ENCODE measurements at regions not wholly inside any gene's neighbourhood (a gene's known extent, or its start where the extent isn't known, plus 50 kb on each side); places are given as distances from the start of the nearest gene placed in this dataset.

DNA sequence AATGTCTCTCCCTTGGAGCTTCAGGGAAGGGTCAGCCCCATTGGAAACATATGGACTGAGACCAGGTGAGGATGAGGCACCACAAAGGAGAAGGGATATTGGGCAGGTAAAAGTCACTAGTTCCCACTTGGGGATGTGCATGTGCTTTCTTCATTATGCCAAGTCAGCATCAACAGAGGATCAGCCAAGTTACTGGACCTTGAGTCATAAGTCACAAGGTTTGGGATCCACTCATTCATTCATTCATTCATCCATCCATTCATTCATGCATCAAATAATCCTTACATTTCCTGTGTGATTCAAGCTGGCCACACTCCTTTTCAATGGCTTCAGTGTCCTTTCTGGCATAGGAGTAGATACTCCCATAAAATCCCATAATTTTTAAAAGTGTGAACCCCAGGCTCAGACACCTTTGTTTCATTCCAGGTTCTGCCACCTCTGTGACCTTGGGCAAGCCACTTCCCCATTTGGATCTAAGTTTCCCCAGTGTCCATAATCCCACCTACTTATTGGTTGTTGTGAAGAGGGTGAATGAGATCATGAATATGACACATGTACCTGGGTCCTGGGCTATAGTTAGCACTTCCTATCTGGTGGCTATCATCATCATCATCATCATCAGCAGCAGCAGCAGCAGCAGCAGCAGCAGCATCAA lies 162.1 kb upstream of the LHX5 start:
- Histone ChIP-seq H4K5ac (ENCODE audit: low read length) (no peak overlapping the region), H3K4me2 (ENCODE audit: low read length) (no peak overlapping the region), H3K79me1 (ENCODE audit: low read length) (no peaks in the 10 kb centered on the region), H2AK5ac (ENCODE audit: low read length) (no peak overlapping the region), H3K23ac (ENCODE audit: low read length) (no peak overlapping the region), H3K4me1 (ENCODE audit: control insufficient read depth, low read depth, low read length) (no peaks in the 10 kb centered on the region), H3K36me3 (ENCODE audit: control insufficient read depth, insufficient read depth, low read length) (no peaks in the 10 kb centered on the region), H3K4me3 (ENCODE audit: low read length) (no peak overlapping the region), H3K4ac (ENCODE audit: low read depth, low read length) (no peak overlapping the region), H3K27me3 (ENCODE audit: insufficient read depth, low read length, poor library complexity) (no peaks in the 10 kb centered on the region), H2BK5ac (ENCODE audit: low read length) (no peak overlapping the region), H2BK15ac (replicated peaks; ENCODE audit: low read depth) (no peak overlapping the region), H3K27ac (ENCODE audit: low read depth, low read length) (no peak overlapping the region), H2BK120ac (ENCODE audit: low read depth, low read length) (no peak overlapping the region), H3K56ac (ENCODE audit: low read length) (no peak overlapping the region), H3K79me2 (ENCODE audit: control insufficient read depth, insufficient read depth, low read length) (no peaks in the 10 kb centered on the region), H4K8ac (ENCODE audit: low read depth, low read length) (no peak overlapping the region), H3K9ac (ENCODE audit: low read length) (no peak overlapping the region), H3K18ac (ENCODE audit: low read length) (no peak overlapping the region)
- no peak for DNase-seq

DNA sequence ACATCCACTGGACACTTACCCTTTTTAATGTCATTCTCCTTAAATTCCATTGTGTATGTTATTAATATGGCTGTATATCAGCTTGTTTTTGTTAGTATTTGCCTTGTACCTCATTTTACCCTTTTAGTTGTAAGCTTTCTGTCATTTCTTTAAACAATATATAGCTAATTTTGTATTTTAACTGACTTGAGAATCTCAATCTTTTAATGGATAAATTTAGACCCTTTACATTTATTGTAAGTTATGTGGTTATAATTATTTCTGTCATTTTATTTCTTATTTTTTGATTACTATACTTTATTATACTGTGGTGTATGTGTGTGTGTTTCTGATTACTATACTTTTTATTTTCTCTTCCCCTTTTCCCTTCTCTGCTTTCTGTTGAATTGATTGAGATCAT lies 159.0 kb upstream of the LHX5 start:
- Histone ChIP-seq H4K5ac (ENCODE audit: low read length) (no peak overlapping the region), H3K79me2 (ENCODE audit: control insufficient read depth, insufficient read depth, low read length) (no peaks in the 10 kb centered on the region), H3K18ac (ENCODE audit: low read length) (no peak overlapping the region), H3K4me2 (ENCODE audit: low read length) (no peak overlapping the region), H3K27ac (ENCODE audit: low read depth, low read length) (no peak overlapping the region), H4K8ac (ENCODE audit: low read depth, low read length) (no peak overlapping the region), H2BK120ac (ENCODE audit: low read depth, low read length) (no peak overlapping the region), H3K4ac (ENCODE audit: low read depth, low read length) (no peak overlapping the region), H3K79me1 (ENCODE audit: low read length) (no peaks in the 10 kb centered on the region), H3K4me3 (ENCODE audit: low read length) (no peak overlapping the region), H2BK15ac (replicated peaks; ENCODE audit: low read depth) (no peak overlapping the region), H3K36me3 (ENCODE audit: control insufficient read depth, insufficient read depth, low read length) (no peaks in the 10 kb centered on the region), H3K9ac (ENCODE audit: low read length) (no peak overlapping the region), H3K23ac (ENCODE audit: low read length) (no peak overlapping the region), H2AK5ac (ENCODE audit: low read length) (no peak overlapping the region), H3K27me3 (ENCODE audit: insufficient read depth, low read length, poor library complexity) (no peaks in the 10 kb centered on the region), H3K4me1 (ENCODE audit: control insufficient read depth, low read depth, low read length) (no peaks in the 10 kb centered on the region), H3K56ac (ENCODE audit: low read length) (no peak overlapping the region), H2BK5ac (ENCODE audit: low read length) (no peak overlapping the region)
- no peak for DNase-seq

DNA sequence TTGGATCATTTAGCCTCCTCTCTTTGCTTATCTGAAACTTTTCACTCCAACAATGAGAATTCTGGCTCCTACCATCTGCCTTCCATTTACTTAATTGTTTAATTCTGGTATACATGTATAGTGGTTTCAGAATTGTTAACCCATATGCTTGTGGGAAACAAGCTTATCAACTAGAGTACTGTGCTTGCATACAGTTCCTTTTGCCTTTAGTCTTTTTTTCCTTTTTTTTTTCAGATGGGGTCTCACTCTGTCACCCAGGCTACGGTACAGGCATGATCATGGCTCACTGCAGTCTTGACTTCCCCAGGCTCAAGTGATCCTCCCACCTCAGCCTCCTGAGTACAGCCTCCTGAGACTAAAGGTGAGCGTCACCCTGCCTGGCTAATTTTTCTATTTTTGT lies 153.8 kb upstream of the LHX5 start:
- WGBS (ENCODE audit: extremely low coverage, insufficient coverage, low lambda C conversion rate): no CpG with 5 or more reads among the region's 2 CpGs
- Histone ChIP-seq H3K18ac (ENCODE audit: low read length) (no peak overlapping the region), H2AK5ac (ENCODE audit: low read length) (no peak overlapping the region)

DNA sequence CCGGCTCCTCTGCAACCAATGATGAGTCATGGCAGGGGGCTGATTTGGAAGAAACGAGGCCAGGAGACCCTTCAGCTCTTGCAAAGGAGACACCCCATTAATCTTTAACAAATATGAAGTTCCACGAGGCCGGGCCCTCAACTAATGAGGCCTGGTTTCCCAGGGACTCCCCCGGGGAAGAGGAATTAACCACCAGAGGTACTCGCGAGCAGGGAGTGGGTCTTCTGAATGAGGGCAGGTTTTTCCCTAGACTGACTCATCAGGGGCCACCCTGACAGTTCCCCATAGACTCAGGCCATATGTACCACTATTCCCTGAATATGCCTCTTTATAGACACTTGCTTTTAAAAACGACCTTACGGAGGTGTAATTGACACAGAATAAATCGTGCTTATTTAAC lies 150.7 kb upstream of the LHX5 start:
- Histone ChIP-seq H3K23ac (ENCODE audit: low read length) (no peak overlapping the region), H3K4me3 (ENCODE audit: low read length) (no peak overlapping the region), H3K56ac (ENCODE audit: low read length) (no peak overlapping the region), H4K5ac (ENCODE audit: low read length) (no peak overlapping the region), H3K4me1 (ENCODE audit: control insufficient read depth, low read depth, low read length) (no peaks in the 10 kb centered on the region), H3K18ac (ENCODE audit: low read length) (no peak overlapping the region), H2AK5ac (ENCODE audit: low read length) (no peak overlapping the region), H4K8ac (ENCODE audit: low read depth, low read length) (no peak overlapping the region), H3K27ac (ENCODE audit: low read depth, low read length) (no peak overlapping the region), H3K4me2 (ENCODE audit: low read length) (no peak overlapping the region), H3K27me3 (ENCODE audit: insufficient read depth, low read length, poor library complexity) (no peaks in the 10 kb centered on the region), H2BK120ac (ENCODE audit: low read depth, low read length) (no peak overlapping the region), H3K79me2 (ENCODE audit: control insufficient read depth, insufficient read depth, low read length) (no peaks in the 10 kb centered on the region), H2BK15ac (replicated peaks; ENCODE audit: low read depth) (no peak overlapping the region), H3K4ac (ENCODE audit: low read depth, low read length) (no peak overlapping the region), H3K9ac (ENCODE audit: low read length) (no peak overlapping the region), H3K79me1 (ENCODE audit: low read length) (no peaks in the 10 kb centered on the region), H3K36me3 (ENCODE audit: control insufficient read depth, insufficient read depth, low read length) (no peaks in the 10 kb centered on the region), H2BK5ac (ENCODE audit: low read length) (no peak overlapping the region)
- no CpG with 5 or more reads among the region's 10 CpGs for WGBS (ENCODE audit: extremely low coverage, insufficient coverage, low lambda C conversion rate)
- DNase-seq: no peak

More for the DNA sequence above, 153.8 kb upstream of the LHX5 start:
- Histone ChIP-seq H3K4me1 (ENCODE audit: control insufficient read depth, low read depth, low read length) (no peaks in the 10 kb centered on the region), H2BK120ac (ENCODE audit: low read depth, low read length) (no peak overlapping the region), H3K56ac (ENCODE audit: low read length) (no peak overlapping the region), H3K27ac (ENCODE audit: low read depth, low read length) (no peak overlapping the region), H4K5ac (ENCODE audit: low read length) (no peak overlapping the region), H3K23ac (ENCODE audit: low read length) (no peak overlapping the region), H4K8ac (ENCODE audit: low read depth, low read length) (no peak overlapping the region), H2BK15ac (replicated peaks; ENCODE audit: low read depth) (no peak overlapping the region), H3K4ac (ENCODE audit: low read depth, low read length) (no peak overlapping the region), H3K79me1 (ENCODE audit: low read length) (no peaks in the 10 kb centered on the region), H3K27me3 (ENCODE audit: insufficient read depth, low read length, poor library complexity) (no peaks in the 10 kb centered on the region), H3K79me2 (ENCODE audit: control insufficient read depth, insufficient read depth, low read length) (no peaks in the 10 kb centered on the region), H3K4me3 (ENCODE audit: low read length) (no peak overlapping the region), H3K36me3 (ENCODE audit: control insufficient read depth, insufficient read depth, low read length) (no peaks in the 10 kb centered on the region), H3K9ac (ENCODE audit: low read length) (no peak overlapping the region), H3K4me2 (ENCODE audit: low read length) (no peak overlapping the region), H2BK5ac (ENCODE audit: low read length) (no peak overlapping the region)
- DNase-seq: no peak

DNA sequence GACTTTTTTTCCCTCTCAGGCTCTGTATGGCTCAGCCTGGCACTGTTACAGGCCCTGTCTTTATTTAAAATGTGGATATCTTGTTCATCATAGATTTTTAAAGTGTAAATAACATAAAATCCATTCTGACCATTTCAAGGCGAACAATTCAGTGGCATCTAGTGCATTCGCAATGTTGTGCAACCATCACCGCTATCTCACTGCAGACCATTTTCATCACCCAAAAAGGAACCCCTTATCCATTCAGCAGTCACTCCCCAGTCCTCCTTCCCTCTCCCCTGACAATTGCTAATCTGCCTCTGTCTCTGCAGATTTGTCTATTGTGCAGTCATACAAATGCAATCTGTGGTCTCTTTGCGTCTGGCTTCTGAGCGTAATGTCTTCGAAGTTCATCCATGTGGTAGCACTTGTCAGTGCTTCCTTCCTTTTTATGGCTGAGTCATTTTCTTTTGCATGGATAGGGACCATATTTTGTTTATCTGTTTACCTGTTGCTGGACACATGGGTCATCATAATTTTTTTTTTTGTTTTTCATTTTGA lies 148.8 kb upstream of the LHX5 start:
- DNase-seq: no peak
- H3K4me3 ChIP-seq (ENCODE audit: low read length): no peak overlapping the region
- no peak overlapping the region for H3K9ac ChIP-seq (ENCODE audit: low read length)

DNA sequence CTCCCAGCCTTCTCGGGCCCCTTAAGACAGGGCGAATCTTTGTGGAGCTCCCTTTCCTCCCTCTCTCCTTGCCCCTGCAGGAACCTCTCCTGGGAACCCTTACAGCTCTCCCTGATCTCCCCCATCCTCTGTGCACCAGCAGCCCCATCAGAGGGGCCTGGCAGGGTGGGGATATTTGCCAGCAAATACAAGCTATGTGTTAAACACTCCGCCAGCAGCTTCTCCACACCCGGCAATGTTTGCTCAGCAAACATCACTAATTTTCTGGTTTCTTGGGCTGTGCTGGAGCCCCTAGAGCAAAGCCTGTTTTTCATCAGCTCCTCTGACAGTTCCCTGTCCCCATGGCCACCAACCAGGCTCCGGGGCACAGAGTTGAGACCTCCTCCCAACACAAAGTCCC lies 147.5 kb upstream of the LHX5 start:
- Histone ChIP-seq H3K18ac (ENCODE audit: low read length) (no peak overlapping the region), H2BK15ac (replicated peaks; ENCODE audit: low read depth) (no peak overlapping the region), H3K36me3 (ENCODE audit: control insufficient read depth, insufficient read depth, low read length) (no peaks in the 10 kb centered on the region), H3K9ac (ENCODE audit: low read length) (no peak overlapping the region), H3K27me3 (ENCODE audit: insufficient read depth, low read length, poor library complexity) (no peaks in the 10 kb centered on the region), H3K23ac (ENCODE audit: low read length) (no peak overlapping the region), H3K4me3 (ENCODE audit: low read length) (no peak overlapping the region), H3K4me2 (ENCODE audit: low read length) (no peak overlapping the region), H3K56ac (ENCODE audit: low read length) (no peak overlapping the region), H2BK120ac (ENCODE audit: low read depth, low read length) (no peak overlapping the region), H3K79me2 (ENCODE audit: control insufficient read depth, insufficient read depth, low read length) (no peaks in the 10 kb centered on the region), H2AK5ac (ENCODE audit: low read length) (no peak overlapping the region), H2BK5ac (ENCODE audit: low read length) (no peak overlapping the region), H3K4ac (ENCODE audit: low read depth, low read length) (no peak overlapping the region), H3K79me1 (ENCODE audit: low read length) (no peaks in the 10 kb centered on the region), H3K27ac (ENCODE audit: low read depth, low read length) (no peak overlapping the region), H3K4me1 (ENCODE audit: control insufficient read depth, low read depth, low read length) (no peaks in the 10 kb centered on the region), H4K5ac (ENCODE audit: low read length) (no peak overlapping the region), H4K8ac (ENCODE audit: low read depth, low read length) (no peak overlapping the region)
- DNase-seq: no peak
- no CpG with 5 or more reads among the region's 5 CpGs for WGBS (ENCODE audit: extremely low coverage, insufficient coverage, low lambda C conversion rate)

More for the DNA sequence above, 148.8 kb upstream of the LHX5 start:
- no peak overlapping the region for H3K27ac ChIP-seq (ENCODE audit: low read depth, low read length)
- no peaks in the 10 kb centered on the region for H3K4me1 ChIP-seq (ENCODE audit: control insufficient read depth, low read depth, low read length)
- no CpG with 5 or more reads among the region's 6 CpGs for WGBS (ENCODE audit: extremely low coverage, insufficient coverage, low lambda C conversion rate)
- H3K18ac ChIP-seq (ENCODE audit: low read length): no peak overlapping the region
- no peak overlapping the region for H2BK15ac ChIP-seq (replicated peaks; ENCODE audit: low read depth)
- no peaks in the 10 kb centered on the region for H3K27me3 ChIP-seq (ENCODE audit: insufficient read depth, low read length, poor library complexity)
- no peak overlapping the region for H3K56ac ChIP-seq (ENCODE audit: low read length)
- no peaks in the 10 kb centered on the region for H3K36me3 ChIP-seq (ENCODE audit: control insufficient read depth, insufficient read depth, low read length)
- no peak overlapping the region for H4K5ac ChIP-seq (ENCODE audit: low read length)
- no peak overlapping the region for H3K23ac ChIP-seq (ENCODE audit: low read length)
- no peak overlapping the region for H2BK120ac ChIP-seq (ENCODE audit: low read depth, low read length)
- H4K8ac ChIP-seq (ENCODE audit: low read depth, low read length): no peak overlapping the region
- no peak overlapping the region for H2BK5ac ChIP-seq (ENCODE audit: low read length)
- H3K79me2 ChIP-seq (ENCODE audit: control insufficient read depth, insufficient read depth, low read length): no peaks in the 10 kb centered on the region
- no peak overlapping the region for H3K4me2 ChIP-seq (ENCODE audit: low read length)
- H3K4ac ChIP-seq (ENCODE audit: low read depth, low read length): no peak overlapping the region
- no peak overlapping the region for H2AK5ac ChIP-seq (ENCODE audit: low read length)
- no peaks in the 10 kb centered on the region for H3K79me1 ChIP-seq (ENCODE audit: low read length)
